PC-9 (cell line): ENCODE measurements at regions not wholly inside any gene's neighbourhood (a gene's known extent, or its start where the extent isn't known, plus 50 kb on each side); places are given as distances from the start of the nearest gene placed in this dataset.
A peak's percentile ranks its signal among the peaks of the same experiment; 100 is the strongest.
"Not testable (repeated sequence)": the region's sequence is repeated elsewhere in the genome, so short reads cannot be mapped to it uniquely, and the experiment has no call there.

ENCODE experiments used
- CTCF ChIP-seq: fragments of 200-600 bp; sonication (generic); conservative IDR thresholded peaks from 2 replicates; pipeline ENCODE4 v1.6.1; 2017; ENCODE audit warnings: mixed run types, antibody characterized with exemption, mild to moderate bottlenecking, moderate library complexity
- EZH2 ChIP-seq: fragments of 200-600 bp; sonication (generic); IDR thresholded peaks from 2 replicates; pipeline ENCODE4 v1.8.0; 2017; ENCODE audit warnings: antibody characterized with exemption, low read depth

GRCh38 chr21:10415859-10416258, 105.5 kb upstream of the TPTE start:
- TF ChIP-seq CTCF: not testable (repeated sequence)
- 0 out of 2 replicates have a peak, but pooled peaks have one; percentile 56 for TF ChIP-seq EZH2
